ENCODE measurements at regions not wholly inside any gene's neighbourhood (a gene's known extent, or its start where the extent isn't known, plus 50 kb on each side); places are given as distances from the start of the nearest gene placed in this dataset.
A peak's percentile ranks its signal among the peaks of the same experiment; 100 is the strongest.

- DNase-seq (ENCODE audit: low spot score): no peak
- TF ChIP-seq, protein P1, sequence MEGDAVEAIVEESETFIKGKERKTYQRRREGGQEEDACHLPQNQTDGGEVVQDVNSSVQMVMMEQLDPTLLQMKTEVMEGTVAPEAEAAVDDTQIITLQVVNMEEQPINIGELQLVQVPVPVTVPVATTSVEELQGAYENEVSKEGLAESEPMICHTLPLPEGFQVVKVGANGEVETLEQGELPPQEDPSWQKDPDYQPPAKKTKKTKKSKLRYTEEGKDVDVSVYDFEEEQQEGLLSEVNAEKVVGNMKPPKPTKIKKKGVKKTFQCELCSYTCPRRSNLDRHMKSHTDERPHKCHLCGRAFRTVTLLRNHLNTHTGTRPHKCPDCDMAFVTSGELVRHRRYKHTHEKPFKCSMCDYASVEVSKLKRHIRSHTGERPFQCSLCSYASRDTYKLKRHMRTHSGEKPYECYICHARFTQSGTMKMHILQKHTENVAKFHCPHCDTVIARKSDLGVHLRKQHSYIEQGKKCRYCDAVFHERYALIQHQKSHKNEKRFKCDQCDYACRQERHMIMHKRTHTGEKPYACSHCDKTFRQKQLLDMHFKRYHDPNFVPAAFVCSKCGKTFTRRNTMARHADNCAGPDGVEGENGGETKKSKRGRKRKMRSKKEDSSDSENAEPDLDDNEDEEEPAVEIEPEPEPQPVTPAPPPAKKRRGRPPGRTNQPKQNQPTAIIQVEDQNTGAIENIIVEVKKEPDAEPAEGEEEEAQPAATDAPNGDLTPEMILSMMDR (IDR thresholded peaks at IDR 0.05): no peak
- no peak for ATAC-seq (ENCODE audit: low FRiP score)
Observed at GRCh38 chr20:10947726-10948125, 273.9 kb upstream of the JAG1 start.

DNA sequence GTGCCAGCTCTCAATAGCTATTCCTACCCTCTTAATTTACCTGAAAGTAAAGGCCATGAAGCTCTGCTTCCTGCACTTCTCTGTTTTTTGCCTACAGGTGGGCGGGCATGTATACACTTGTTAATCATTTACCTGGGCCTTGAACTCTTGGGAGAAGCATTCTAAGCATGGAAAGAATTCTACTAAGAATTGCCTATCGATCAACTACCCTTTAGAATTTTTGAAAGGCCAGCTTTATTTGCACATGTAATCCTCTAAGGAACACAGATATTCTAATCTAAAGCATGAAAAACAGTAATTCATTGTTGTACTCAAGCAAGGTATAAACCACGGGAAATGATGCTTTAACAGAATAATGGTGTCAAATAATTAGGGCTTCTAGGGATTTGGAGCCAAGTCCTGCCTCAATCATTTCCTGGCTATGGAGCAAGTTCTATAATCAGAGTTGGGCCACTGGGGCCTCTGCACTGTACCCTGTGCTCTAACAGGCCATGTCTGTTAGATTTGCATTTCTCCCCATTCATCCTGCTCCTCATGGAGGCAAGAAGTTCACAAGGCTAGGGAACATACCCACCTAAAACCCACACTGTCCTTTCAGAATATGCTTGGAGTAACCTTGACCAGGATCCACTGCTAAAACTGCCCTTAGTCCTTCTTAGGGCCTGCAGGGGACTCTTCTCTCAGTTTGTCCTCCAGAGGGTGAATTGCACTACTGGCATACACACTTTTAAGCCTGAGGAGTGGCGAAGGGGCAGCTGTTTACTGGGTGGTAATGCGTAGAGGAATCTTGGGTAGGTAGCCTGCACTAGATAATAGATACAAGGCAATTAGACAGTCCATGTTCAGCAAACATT, 276.4 kb upstream of the JAG1 start:
- ATAC-seq (ENCODE audit: low FRiP score) (no peak), DNase-seq (ENCODE audit: low spot score) (no peak)
- TF ChIP-seq, protein P1 (IDR thresholded peaks at IDR 0.05): no peak

GRCh38 chr20:10951216-10951615, 277.4 kb upstream of the JAG1 start:
- no peak for ATAC-seq (ENCODE audit: low FRiP score)

GRCh38 chr20:10951904-10952303, 278.1 kb upstream of the JAG1 start:
- TF ChIP-seq, protein P1 (IDR thresholded peaks at IDR 0.05): no peak
- no peak for DNase-seq (ENCODE audit: low spot score)

More at GRCh38 chr20:10951216-10951615, 277.4 kb upstream of the JAG1 start:
- DNase-seq (ENCODE audit: low spot score): no peak
- TF ChIP-seq, protein P1 (IDR thresholded peaks at IDR 0.05): no peak

GRCh38 chr20:10953437-10953836, 279.6 kb upstream of the JAG1 start:
- no peak for ATAC-seq (ENCODE audit: low FRiP score)
- TF ChIP-seq, protein P1 (IDR thresholded peaks at IDR 0.05): no peak

More at GRCh38 chr20:10951904-10952303, 278.1 kb upstream of the JAG1 start:
- ATAC-seq (ENCODE audit: low FRiP score): no peak

DNA sequence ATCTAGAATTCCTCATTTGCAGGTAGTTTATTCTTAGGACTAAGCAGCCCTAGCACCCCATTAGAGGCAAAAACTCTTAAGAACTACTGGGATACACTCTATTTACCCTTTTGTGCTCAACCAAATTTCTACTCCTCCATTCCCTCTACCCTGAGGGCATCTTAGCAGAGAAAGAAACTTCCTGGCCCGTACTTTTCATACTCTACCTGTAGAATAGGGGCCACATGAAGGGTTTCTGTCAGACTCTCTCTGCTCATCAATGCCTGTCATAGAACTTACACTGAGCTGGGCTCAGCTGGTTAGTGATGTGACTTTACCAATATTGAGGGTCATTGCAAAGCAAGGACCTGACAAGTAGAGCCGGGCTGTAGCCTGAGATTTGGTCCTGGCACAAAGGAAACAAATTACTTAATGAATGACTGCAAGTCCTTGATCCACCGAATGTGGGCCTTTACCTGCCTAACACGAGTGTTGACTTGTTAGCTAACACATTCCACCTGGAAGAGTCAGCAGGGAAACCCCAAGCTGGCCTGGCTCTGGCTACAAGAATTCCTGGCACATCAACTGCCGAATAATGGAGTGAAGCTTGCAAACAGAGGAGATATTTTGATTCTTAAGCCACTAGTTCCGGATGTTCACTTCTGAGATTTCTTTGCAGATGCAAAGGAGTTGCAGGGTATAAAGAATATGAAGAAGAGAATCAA, 280.5 kb upstream of the JAG1 start:
- ATAC-seq (ENCODE audit: low FRiP score) (peak; percentile 67), DNase-seq (ENCODE audit: low spot score) (no peak)
- TF ChIP-seq, protein P1 (IDR thresholded peaks at IDR 0.05): no peak

More at GRCh38 chr20:10953437-10953836, 279.6 kb upstream of the JAG1 start:
- no peak for DNase-seq (ENCODE audit: low spot score)

All from omental fat pad (tissue), 3 donors.